Fibroblast of pulmonary artery (primary cell): ENCODE measurements at regions not wholly inside any gene's neighbourhood (a gene's known extent, or its start where the extent isn't known, plus 50 kb on each side); places are given as distances from the start of the nearest gene placed in this dataset.

Experiments used
- DNase-seq: peaks from one replicate; pipeline ENCODE4 v3.0.0-alpha.2; 2010; ENCODE audit warnings: low read depth
- H3K4me3 ChIP-seq: replicated peaks from 2 replicates; pipeline ENCODE4 v1.5.1; 2011; ENCODE audit warnings: low read depth, mild to moderate bottlenecking, control low read depth, low read length, moderate library complexity
- CTCF ChIP-seq: IDR thresholded peaks from 2 replicates; pipeline ENCODE4 v1.5.1; 2011; ENCODE audit warnings: mild to moderate bottlenecking, control low read depth, low read length, inconsistent platforms; ENCODE audit errors: missing control alignments

GRCh38 chr12:79508622-79509021, 182.1 kb downstream of the PAWR start:
- no peak for TF ChIP-seq CTCF
- no peak for DNase-seq
- no peak overlapping the region for H3K4me3 ChIP-seq
